K562 (cell line): ENCODE measurements at regions not wholly inside any gene's neighbourhood (a gene's known extent, or its start where the extent isn't known, plus 50 kb on each side); places are given as distances from the start of the nearest gene placed in this dataset.

Source experiments
- ATAC-seq: fragments of 200-7000 bp; cut with Tn5 transposase; 3 replicates; pipeline ENCODE4 v1.9.1; 2020; ENCODE audit warnings: moderate library complexity
- BruUV-seq: library from RNA; stranded (reverse); fragments of 400-500 nt; replicated peaks from 2 replicates; lab custom pipeline; 2021; lab: Mats Ljungman, UMichigan
- CTCF ChIA-PET: fragments of 300-600 bp; formaldehyde crosslinking; extraction: SDS; loops from one replicate; lab custom pipeline; 2021; ENCODE audit warnings: low intra/inter-chr PET ratio; lab: Yijun Ruan, JAX
- POLR2A ChIA-PET: fragments of 300-600, 350-650 bp; sonication (Branson Sonifier 250); formaldehyde crosslinking; extraction: SDS; loops from one replicate; lab custom pipeline; 2021; ENCODE audit warnings: antibody characterized with exemption, inconsistent platforms; lab: Yijun Ruan, JAX
- DNase-seq, 4 experiments: peaks; one replicate each; pipeline versions ENCODE4 v3.0.0 to v3.0.0-alpha.2; 2011 to 2018; ENCODE audit warnings: low spot score in 3 of 4, mixed read lengths in 3 of 4; ENCODE audit errors: extremely low read depth in 1 of 4
- FAIRE-seq: peaks from 2 replicates; lab custom pipeline; 2011; peaks lifted over from hg19 to GRCh38; lab: Jason Lieb, UNC
- H2AFZ ChIP-seq: 2 replicates; pipeline ENCODE4 v1.6.0; 2011; ENCODE audit warnings: low read depth, low read length, control low read depth, inconsistent platforms
- H3K27ac ChIP-seq: fragments of 200-600 bp; 3 replicates; pipeline ENCODE4 v1.8.0; 2011; ENCODE audit warnings: low read depth, mild to moderate bottlenecking, control low read depth, inconsistent platforms, low read length, moderate library complexity, mixed read lengths; ENCODE audit errors: extremely low read depth
- H3K27me3 ChIP-seq, 2 experiments: fragments of 300-600 bp in 1 of 2; 2 replicates in 1 of 2; 3 replicates in 1 of 2; pipeline versions ENCODE4 v1.6.0 to v1.8.0; 2011; ENCODE audit warnings: inconsistent platforms in 2 of 2, low read length in 2 of 2, mild to moderate bottlenecking in 1 of 2, mixed read lengths in 1 of 2, moderate library complexity in 1 of 2; ENCODE audit not compliant: control insufficient read depth in 2 of 2, insufficient read depth in 2 of 2
- H3K36me3 ChIP-seq: fragments of 300-600 bp; 3 replicates; pipeline ENCODE4 v1.8.0; 2011; ENCODE audit warnings: mild to moderate bottlenecking, low read length, inconsistent platforms; ENCODE audit not compliant: control insufficient read depth, insufficient read depth
- H3K4me1 ChIP-seq, 2 experiments: fragments of 200-600 bp in 1 of 2; replicated peaks in 1 of 2; 2 replicates in 1 of 2; 3 replicates in 1 of 2; pipeline versions ENCODE4 v1.5.1 to v1.8.0; 2011; ENCODE audit warnings: inconsistent platforms in 2 of 2, low read length in 2 of 2, mild to moderate bottlenecking in 1 of 2, mixed read lengths in 1 of 2, moderate library complexity in 1 of 2; ENCODE audit not compliant: control insufficient read depth in 2 of 2, insufficient read depth in 2 of 2
- H3K4me2 ChIP-seq: 2 replicates; pipeline ENCODE4 v1.6.1; 2011; ENCODE audit warnings: low read length, control low read depth, inconsistent platforms, mixed read lengths; ENCODE audit not compliant: insufficient read depth
- H3K4me3 ChIP-seq: fragments of 200-600 bp; sonication (generic), shearing (Covaris generic); 2 replicates; pipeline ENCODE4 v1.5.1; 2016; ENCODE audit warnings: control low read depth, inconsistent platforms
- H3K79me2 ChIP-seq: fragments of 200-600 bp; 3 replicates; pipeline ENCODE4 v1.8.0; 2011; ENCODE audit warnings: low read length, inconsistent platforms; ENCODE audit not compliant: control insufficient read depth, insufficient read depth
- H3K9ac ChIP-seq, 2 experiments: 2 replicates each; pipeline versions ENCODE4 v1.6.0 to v1.6.1; 2011; ENCODE audit warnings: low read depth in 2 of 2, low read length in 2 of 2, control low read depth in 1 of 2, inconsistent platforms in 1 of 2, mild to moderate bottlenecking in 1 of 2, mixed read lengths in 1 of 2; ENCODE audit not compliant: insufficient read depth in 1 of 2
- H3K9me1 ChIP-seq: one replicate; pipeline ENCODE4 v1.6.0; 2011; ENCODE audit warnings: inconsistent platforms, mild to moderate bottlenecking, low read length, moderate library complexity; ENCODE audit not compliant: control insufficient read depth, insufficient read depth
- H3K9me3 ChIP-seq: replicated peaks from 2 replicates; pipeline ENCODE4 v1.5.1; 2011; ENCODE audit warnings: low read depth, low read length, inconsistent platforms; ENCODE audit not compliant: control insufficient read depth, insufficient read depth
- H4K20me1 ChIP-seq: replicated peaks from 2 replicates; pipeline ENCODE4 v1.6.1; 2011; ENCODE audit warnings: low read length, inconsistent platforms, mixed read lengths; ENCODE audit not compliant: control insufficient read depth, insufficient read depth
- FOXA1 ChIP-seq: fragments of 450-650 bp; IDR thresholded peaks from 2 replicates; pipeline ENCODE4 v1.6.1; 2016; ENCODE audit warnings: mild to moderate bottlenecking, borderline replicate concordance
- MYC ChIP-seq, 2 experiments: fragments of 250-450 bp in 1 of 2; sonication (Bioruptor Pico) in 1 of 2; IDR thresholded peaks; 2 replicates each; pipeline versions ENCODE4 v1.5.1 to v1.6.1; 2012 to 2021; ENCODE audit warnings: low read depth in 2 of 2, borderline replicate concordance in 1 of 2, improper control_type of control experiment in 1 of 2, low read length in 1 of 2, mild to moderate bottlenecking in 1 of 2, moderate library complexity in 1 of 2
- SRSF3 ChIP-seq: fragments of 200-400 bp; formaldehyde crosslinking; IDR thresholded peaks from 2 replicates; pipeline ENCODE4 v1.6.1; 2016; ENCODE audit warnings: mild to moderate bottlenecking, low read length, moderate library complexity; ENCODE audit not compliant: insufficient read depth
- STAT5A ChIP-seq: IDR thresholded peaks from 2 replicates; pipeline ENCODE4 v1.6.1; 2012; ENCODE audit warnings: low read length, inconsistent platforms, borderline replicate concordance
- TFAM ChIP-seq: fragments of 250-450 bp; sonication (Bioruptor Pico); conservative IDR thresholded peaks from 2 replicates; pipeline ENCODE4 v1.5.0; 2021; ENCODE audit warnings: mild to moderate bottlenecking, moderate library complexity
- ZFP1 ChIP-seq: fragments of 450-650 bp; formaldehyde crosslinking; IDR thresholded peaks from 2 replicates; pipeline ENCODE4 v1.4.0; 2020; ENCODE audit warnings: mild to moderate bottlenecking, mixed read lengths
- ZNF197 ChIP-seq: fragments of 200-800 bp; sonication (Bioruptor generic); IDR thresholded peaks from 2 replicates; pipeline ENCODE4 v1.6.1; 2016; ENCODE audit warnings: low read depth, missing genetic modification characterization, missing compliant biosample characterization
- in situ Hi-C: fragments of 300-500 bp; cut with MboI; formaldehyde crosslinking; loops from 4 replicates; pipeline ENCODE4 v1.15.0; 2018; ENCODE audit warnings: inconsistent platforms, mixed read lengths
- intact Hi-C: fragments of 100-400 bp; cut with micrococcal nuclease; formaldehyde crosslinking; loops from 2 replicates; pipeline ENCODE4 v1.14.2; 2022
- TF ChIP-seq, protein P1 (sequence below): sonication (generic); formaldehyde crosslinking; IDR thresholded peaks from 2 replicates; pipeline ENCODE4 v1.9.0; 2022; ENCODE audit warnings: mild to moderate bottlenecking, missing genetic modification reagents
- TF ChIP-seq, protein P2 (sequence below): fragments of 450-650 bp; formaldehyde crosslinking; IDR thresholded peaks from 2 replicates; pipeline ENCODE4 v1.4.0; 2020; ENCODE audit warnings: mild to moderate bottlenecking, mixed read lengths

DNA sequence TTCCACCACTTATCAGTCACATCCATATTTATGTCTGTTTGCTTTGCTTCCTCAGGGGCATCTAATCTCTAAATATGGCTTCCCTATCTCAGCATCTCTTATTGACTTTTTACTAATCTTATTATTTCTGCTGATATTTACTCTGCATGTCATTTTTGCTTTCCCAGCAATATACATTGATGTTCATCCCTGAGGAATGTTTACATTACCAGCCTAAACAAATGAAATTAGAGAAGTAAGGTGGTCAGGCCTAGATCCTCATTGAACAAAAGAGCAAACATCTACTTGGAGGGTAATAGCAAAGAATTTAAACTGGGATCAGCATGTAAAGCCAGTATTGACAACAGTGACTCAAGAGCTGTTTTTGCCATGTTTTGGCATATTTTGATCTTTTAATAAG lies 546.4 kb downstream of the MMUT start (continued):
- TF ChIP-seq, protein P1, sequence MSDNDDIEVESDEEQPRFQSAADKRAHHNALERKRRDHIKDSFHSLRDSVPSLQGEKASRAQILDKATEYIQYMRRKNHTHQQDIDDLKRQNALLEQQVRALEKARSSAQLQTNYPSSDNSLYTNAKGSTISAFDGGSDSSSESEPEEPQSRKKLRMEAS, result no peak
- TF ChIP-seq, protein P2, sequence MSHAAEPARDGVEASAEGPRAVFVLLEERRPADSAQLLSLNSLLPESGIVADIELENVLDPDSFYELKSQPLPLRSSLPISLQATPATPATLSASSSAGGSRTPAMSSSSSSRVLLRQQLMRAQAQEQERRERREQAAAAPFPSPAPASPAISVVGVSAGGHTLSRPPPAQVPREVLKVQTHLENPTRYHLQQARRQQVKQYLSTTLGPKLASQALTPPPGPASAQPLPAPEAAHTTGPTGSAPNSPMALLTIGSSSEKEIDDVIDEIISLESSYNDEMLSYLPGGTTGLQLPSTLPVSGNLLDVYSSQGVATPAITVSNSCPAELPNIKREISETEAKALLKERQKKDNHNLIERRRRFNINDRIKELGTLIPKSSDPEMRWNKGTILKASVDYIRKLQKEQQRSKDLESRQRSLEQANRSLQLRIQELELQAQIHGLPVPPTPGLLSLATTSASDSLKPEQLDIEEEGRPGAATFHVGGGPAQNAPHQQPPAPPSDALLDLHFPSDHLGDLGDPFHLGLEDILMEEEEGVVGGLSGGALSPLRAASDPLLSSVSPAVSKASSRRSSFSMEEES (CRISPR knock-in tag), result no peak
- no peak for TF ChIP-seq ZNF197 (CRISPR knock-in tag)

DNA sequence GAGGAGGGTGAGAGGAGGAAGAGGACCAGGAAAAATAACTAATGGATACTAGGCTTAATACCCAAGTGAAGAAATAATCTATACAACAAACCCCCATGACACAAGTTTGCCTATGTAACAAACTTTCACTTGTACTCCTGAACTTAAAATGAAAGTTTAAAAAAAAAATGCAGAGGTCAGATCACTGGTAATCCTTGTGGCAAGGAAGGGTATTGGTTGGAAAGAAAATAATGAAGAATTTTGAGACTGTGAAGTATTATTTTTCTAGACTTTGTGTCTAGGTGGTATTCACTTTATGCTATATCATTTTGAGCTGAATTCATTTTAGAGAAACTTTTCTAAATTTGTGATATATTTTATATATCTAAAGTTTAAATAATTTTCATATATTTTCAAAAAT lies 547.5 kb downstream of the MMUT start:
- ATAC-seq (no peak), FAIRE-seq (no peak), DNase-seq (no peak)
- Histone ChIP-seq H3K36me3 (no peaks in the 10 kb centered on the region), H3K9me3 (no peaks in the 10 kb centered on the region; the same call in none of the 2 replicates), H3K4me2 (no peak overlapping the region), H4K20me1 (no peaks in the 10 kb centered on the region), H3K4me1 (no peaks in the 10 kb centered on the region), H3K9ac (no peak overlapping the region), H2AFZ (no peak overlapping the region), H3K27ac (no peak overlapping the region), H3K27me3 (no peaks in the 10 kb centered on the region), H3K4me3 (no peak overlapping the region), H3K9me1 (no peaks in the 10 kb centered on the region), H3K79me2 (no peaks in the 10 kb centered on the region)
- intact Hi-C loops, result no loop called here
- POLR2A ChIA-PET, result no interaction called here
- BruUV-seq, result no TSS peak
- CTCF ChIA-PET, result no interaction called here
- TF ChIP-seq ZFP1 (CRISPR knock-in tag), result no peak
- TF ChIP-seq FOXA1, result no peak
- no peak for TF ChIP-seq MYC (IDR thresholded peaks at IDR 0.05; ENCODE audit: low read depth, low read length)
- TF ChIP-seq MYC (CRISPR knock-in tag; IDR thresholded peaks at IDR 0.05; ENCODE audit: borderline replicate concordance, low read depth), result no peak
- TF ChIP-seq STAT5A, result no peak
- no peak for TF ChIP-seq SRSF3
- no peak for TF ChIP-seq TFAM (CRISPR knock-in tag)
- in situ Hi-C loops, result no loop called here
